ENCODE measurements at regions not wholly inside any gene's neighbourhood (a gene's known extent, or its start where the extent isn't known, plus 50 kb on each side); places are given as distances from the start of the nearest gene placed in this dataset.

DNA sequence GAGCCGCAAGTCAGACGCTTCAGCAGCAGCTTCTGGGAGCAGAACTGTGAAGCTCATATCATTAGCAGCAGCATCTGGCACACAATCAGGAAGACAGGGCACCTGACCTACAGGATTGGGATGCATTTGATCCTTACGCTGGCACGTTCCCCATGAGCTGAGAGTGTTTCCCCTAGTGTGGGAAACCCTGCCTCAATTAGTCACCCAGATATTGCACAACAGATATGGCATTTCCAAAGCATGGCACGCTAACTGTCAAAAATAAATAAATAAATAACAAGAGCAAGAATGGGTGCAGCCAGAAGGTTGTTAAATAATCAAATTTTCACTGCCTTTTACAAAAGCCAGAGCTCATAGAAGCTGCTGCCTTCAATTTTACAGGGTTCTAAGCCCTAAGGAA is 189.6 kb upstream of the THBS1 start:
- TF ChIP-seq CTCF (IDR thresholded peaks at IDR 0.05) (no peak), POLR2A (IDR thresholded peaks at IDR 0.05) (no peak)

Data from transverse colon (tissue), 3 donors.